Ascending aorta (tissue), 2 donors: ENCODE measurements at regions not wholly inside any gene's neighbourhood (a gene's known extent, or its start where the extent isn't known, plus 50 kb on each side); places are given as distances from the start of the nearest gene placed in this dataset.

Experiments used
- DNase-seq, 2 donors: peaks; one replicate each; pipeline ENCODE4 v3.0.0-alpha.2; 2019; ENCODE audit warnings: low spot score in 2 of 2
- H3K27ac ChIP-seq, 2 donors: fragments of 200-600 bp; sonication (generic); one replicate each; pipeline ENCODE4 v1.5.1; 2016 to 2017; ENCODE audit warnings: mild to moderate bottlenecking in 1 of 2
- H3K27me3 ChIP-seq: fragments of 200-600 bp; sonication (generic); one replicate; pipeline ENCODE4 v1.5.1; 2017
- H3K36me3 ChIP-seq, 2 donors: fragments of 200-600 bp; sonication (generic); one replicate each; pipeline ENCODE4 v1.5.1; 2016
- H3K4me1 ChIP-seq, 2 donors: fragments of 200-600 bp; sonication (generic); one replicate each; pipeline ENCODE4 v1.5.1; 2016 to 2017; ENCODE audit warnings: mild to moderate bottlenecking in 1 of 2
- H3K4me3 ChIP-seq, 2 donors: fragments of 200-600 bp; sonication (generic); one replicate each; pipeline ENCODE4 v1.5.1; 2016 to 2017; ENCODE audit warnings: mild to moderate bottlenecking in 1 of 2
- H3K9me3 ChIP-seq, 2 donors: fragments of 200-600 bp; sonication (generic); one replicate each; pipeline ENCODE4 v1.5.1; 2016
- intact Hi-C: fragments of 100-400 bp; cut with DNase I; formaldehyde crosslinking; loops from one replicate; pipeline ENCODE4 v1.15.1; 2023
- TF ChIP-seq, protein P1 (sequence below), 3 experiments: fragments of 200-600 bp in 2 of 3; fragments of 450-650 bp in 1 of 3; sonication (generic) in 2 of 3; IDR thresholded peaks; one replicate each; pipeline ENCODE4 v1.5.1; 2016 to 2019; ENCODE audit warnings: antibody characterized with exemption in 3 of 3, mild to moderate bottlenecking in 1 of 3, moderate library complexity in 1 of 3

DNA sequence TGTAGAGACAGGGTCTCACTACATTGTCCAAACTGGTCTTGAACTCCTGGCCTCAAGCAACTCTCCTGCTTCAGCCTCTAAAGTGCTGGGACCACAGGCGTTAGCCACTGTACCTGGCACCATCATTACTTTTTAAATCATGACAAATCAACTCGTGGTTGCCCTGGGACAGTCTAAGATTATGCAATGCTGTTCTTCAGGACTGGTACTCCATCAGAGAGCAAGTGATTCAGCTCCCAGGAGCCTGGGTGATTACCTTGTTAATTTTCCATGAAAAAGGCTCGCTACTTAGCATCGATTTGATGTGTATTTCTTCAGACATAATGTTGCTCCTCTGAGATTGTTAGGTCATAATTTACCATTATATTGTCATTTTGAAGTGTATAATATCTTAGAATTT, 158.9 kb upstream of the STEAP4 start:
- Histone ChIP-seq H3K4me3 (no peak overlapping the region), H3K36me3 (no peaks in the 10 kb centered on the region), H3K4me1 (no peaks in the 10 kb centered on the region), H3K9me3 (no peaks in the 10 kb centered on the region), H3K27me3 (no peaks in the 10 kb centered on the region), H3K27ac (no peak overlapping the region)
- intact Hi-C loops = no loop called here
- TF ChIP-seq, protein P1, sequence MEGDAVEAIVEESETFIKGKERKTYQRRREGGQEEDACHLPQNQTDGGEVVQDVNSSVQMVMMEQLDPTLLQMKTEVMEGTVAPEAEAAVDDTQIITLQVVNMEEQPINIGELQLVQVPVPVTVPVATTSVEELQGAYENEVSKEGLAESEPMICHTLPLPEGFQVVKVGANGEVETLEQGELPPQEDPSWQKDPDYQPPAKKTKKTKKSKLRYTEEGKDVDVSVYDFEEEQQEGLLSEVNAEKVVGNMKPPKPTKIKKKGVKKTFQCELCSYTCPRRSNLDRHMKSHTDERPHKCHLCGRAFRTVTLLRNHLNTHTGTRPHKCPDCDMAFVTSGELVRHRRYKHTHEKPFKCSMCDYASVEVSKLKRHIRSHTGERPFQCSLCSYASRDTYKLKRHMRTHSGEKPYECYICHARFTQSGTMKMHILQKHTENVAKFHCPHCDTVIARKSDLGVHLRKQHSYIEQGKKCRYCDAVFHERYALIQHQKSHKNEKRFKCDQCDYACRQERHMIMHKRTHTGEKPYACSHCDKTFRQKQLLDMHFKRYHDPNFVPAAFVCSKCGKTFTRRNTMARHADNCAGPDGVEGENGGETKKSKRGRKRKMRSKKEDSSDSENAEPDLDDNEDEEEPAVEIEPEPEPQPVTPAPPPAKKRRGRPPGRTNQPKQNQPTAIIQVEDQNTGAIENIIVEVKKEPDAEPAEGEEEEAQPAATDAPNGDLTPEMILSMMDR (IDR thresholded peaks at IDR 0.05) = no peak
- no peak for DNase-seq

DNA sequence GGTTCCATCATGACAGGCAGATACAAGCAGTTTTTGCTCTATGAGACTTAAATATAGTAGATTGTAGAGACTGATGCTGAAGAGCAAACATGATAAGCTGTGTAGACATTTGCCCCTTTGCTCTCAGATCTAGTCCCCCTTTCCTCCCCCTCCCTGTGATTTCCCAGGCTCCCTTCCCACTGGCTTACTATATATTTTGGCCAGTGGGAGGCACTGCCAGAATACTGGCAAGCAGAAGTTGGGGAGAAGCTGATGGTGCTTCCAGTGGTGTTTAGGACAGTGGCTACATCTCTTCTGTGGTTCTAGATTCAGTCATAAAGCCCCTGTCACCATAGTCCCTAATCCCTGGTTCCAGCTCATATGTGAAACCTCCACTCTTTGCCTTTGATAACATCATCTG, 156.1 kb upstream of the STEAP4 start:
- no peaks in the 10 kb centered on the region for H3K9me3 ChIP-seq
- no peak for DNase-seq
- H3K4me1 ChIP-seq = no peaks in the 10 kb centered on the region
- no peaks in the 10 kb centered on the region for H3K27me3 ChIP-seq
- intact Hi-C loops = no loop called here
- TF ChIP-seq, protein P1 (IDR thresholded peaks at IDR 0.05) = no peak
- H3K27ac ChIP-seq = no peak overlapping the region
- no peaks in the 10 kb centered on the region for H3K36me3 ChIP-seq
- H3K4me3 ChIP-seq = no peak overlapping the region

DNA sequence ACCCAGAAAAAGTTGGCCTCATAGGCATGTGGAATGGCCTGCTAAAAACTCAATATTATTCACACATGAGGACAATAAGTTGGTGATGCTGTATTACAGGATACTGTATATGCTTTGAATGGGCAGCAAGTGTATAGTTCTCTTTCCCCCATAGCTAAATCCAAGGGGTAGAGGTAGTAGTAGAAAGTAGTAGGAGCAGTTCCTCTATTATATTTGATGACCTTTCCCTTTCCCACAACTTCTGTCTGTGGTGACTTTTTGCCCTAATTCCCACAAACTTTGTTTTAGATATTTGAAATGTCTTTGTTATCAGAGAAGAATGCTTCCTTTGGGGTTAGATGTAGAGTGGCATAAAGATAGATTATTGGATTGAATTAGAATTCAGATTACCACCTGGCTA, 154.0 kb upstream of the STEAP4 start:
- Histone ChIP-seq H3K27me3 (no peaks in the 10 kb centered on the region), H3K36me3 (no peaks in the 10 kb centered on the region), H3K27ac (no peak overlapping the region), H3K4me1 (no peaks in the 10 kb centered on the region), H3K4me3 (no peak overlapping the region), H3K9me3 (no peaks in the 10 kb centered on the region)
- no peak for DNase-seq
- TF ChIP-seq, protein P1 (IDR thresholded peaks at IDR 0.05) = no peak
- intact Hi-C loops = no loop called here

DNA sequence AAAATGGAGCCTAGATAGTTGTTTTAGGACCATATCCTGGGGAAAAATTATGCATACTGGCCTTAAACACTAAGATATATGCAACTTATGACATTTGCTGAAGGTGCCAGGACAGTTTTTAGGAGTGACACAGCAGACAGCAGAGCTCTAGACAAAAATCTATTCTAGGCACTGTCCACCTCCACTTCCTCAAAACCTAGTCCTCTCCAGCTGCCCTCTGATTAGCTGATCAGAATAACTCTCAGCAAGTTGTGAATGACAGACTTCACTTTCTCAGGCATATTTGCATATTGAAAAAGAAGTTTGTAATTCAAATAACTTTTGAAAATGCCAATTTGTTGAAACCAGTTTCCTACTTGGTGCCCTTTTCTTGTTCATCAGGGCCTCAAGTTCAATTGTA, 152.3 kb upstream of the STEAP4 start:
- H3K9me3 ChIP-seq = no peaks in the 10 kb centered on the region
- TF ChIP-seq, protein P1 (IDR thresholded peaks at IDR 0.05) = no peak
- no peak overlapping the region for H3K4me3 ChIP-seq
- no peak for DNase-seq
- no peaks in the 10 kb centered on the region for H3K27me3 ChIP-seq
- H3K27ac ChIP-seq = no peak overlapping the region
- no peaks in the 10 kb centered on the region for H3K4me1 ChIP-seq
- intact Hi-C loops = no loop called here
- H3K36me3 ChIP-seq = no peaks in the 10 kb centered on the region

DNA sequence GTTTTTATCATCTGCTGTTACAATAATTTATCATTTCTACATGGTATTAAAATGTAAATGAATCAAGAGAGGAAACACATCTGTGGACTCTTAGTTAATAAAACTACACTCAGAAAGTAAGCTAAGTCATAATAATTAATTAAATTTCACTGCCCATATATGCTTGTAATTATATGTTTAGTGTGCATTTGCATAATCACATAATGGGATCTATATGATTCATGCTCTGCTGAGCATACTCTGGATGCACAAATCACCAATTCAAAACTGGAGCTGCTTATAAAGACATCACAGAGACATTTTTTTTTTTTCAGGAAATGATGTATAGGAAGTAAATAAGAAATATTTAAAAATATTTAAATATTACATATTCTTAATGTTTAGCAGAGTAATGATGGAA, 151.6 kb upstream of the STEAP4 start:
- DNase-seq = no peak
- H3K27ac ChIP-seq = no peak overlapping the region
- no peaks in the 10 kb centered on the region for H3K36me3 ChIP-seq
- TF ChIP-seq, protein P1 (IDR thresholded peaks at IDR 0.05) = no peak
- H3K4me3 ChIP-seq = no peak overlapping the region
- no peaks in the 10 kb centered on the region for H3K9me3 ChIP-seq
- intact Hi-C loops = no loop called here
- no peaks in the 10 kb centered on the region for H3K27me3 ChIP-seq
- H3K4me1 ChIP-seq = no peaks in the 10 kb centered on the region

DNA sequence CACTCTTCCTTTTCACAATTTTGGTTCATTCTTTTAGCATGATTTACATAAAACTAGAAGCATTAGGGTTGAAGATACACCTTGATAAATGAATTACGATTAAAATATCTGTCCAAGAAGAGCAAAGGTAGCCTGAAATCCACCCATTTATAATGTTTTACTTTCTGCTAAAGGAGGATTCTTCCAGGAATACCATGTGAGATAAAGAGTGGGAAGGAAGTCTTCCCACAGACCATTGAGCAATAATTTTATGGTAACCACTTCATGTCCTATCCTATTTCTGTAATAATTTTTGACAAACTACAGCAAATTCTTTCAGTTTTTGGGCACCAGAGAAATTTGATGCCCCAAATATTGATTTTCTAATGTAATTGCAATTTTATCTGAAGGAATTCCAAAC, 150.6 kb upstream of the STEAP4 start:
- no peaks in the 10 kb centered on the region for H3K4me1 ChIP-seq
- H3K27ac ChIP-seq = no peak overlapping the region
- TF ChIP-seq, protein P1 (IDR thresholded peaks at IDR 0.05) = no peak
- H3K4me3 ChIP-seq = no peak overlapping the region
- H3K9me3 ChIP-seq = no peaks in the 10 kb centered on the region
- no peaks in the 10 kb centered on the region for H3K36me3 ChIP-seq
- DNase-seq = no peak
- intact Hi-C loops = no loop called here
- H3K27me3 ChIP-seq = no peaks in the 10 kb centered on the region
